DND-41 (cell line): ENCODE measurements at regions not wholly inside any gene's neighbourhood (a gene's known extent, or its start where the extent isn't known, plus 50 kb on each side); places are given as distances from the start of the nearest gene placed in this dataset.

Experiments
- CTCF ChIP-seq: IDR thresholded peaks from 2 replicates; pipeline ENCODE4 v1.5.1; 2012; ENCODE audit warnings: borderline replicate concordance, low read length, moderate library complexity, mild to moderate bottlenecking; ENCODE audit not compliant: poor library complexity, severe bottlenecking; ENCODE audit errors: extremely low read depth
- EZH2 ChIP-seq: IDR thresholded peaks from 3 replicates; pipeline ENCODE4 v1.6.1; 2012; ENCODE audit warnings: borderline replicate concordance, low read depth, mild to moderate bottlenecking, moderate library complexity, low read length, inconsistent platforms; ENCODE audit not compliant: severe bottlenecking

- TF ChIP-seq CTCF = no peak
- TF ChIP-seq EZH2 = no peak
Observed at GRCh38 chr2:126801473-126801872, 97.2 kb upstream of the TEX51 start.
